H9 (cell line): ENCODE measurements at regions not wholly inside any gene's neighbourhood (a gene's known extent, or its start where the extent isn't known, plus 50 kb on each side); places are given as distances from the start of the nearest gene placed in this dataset.

Experiments
- DNase-seq: peaks from one replicate; pipeline ENCODE4 v3.0.0-alpha.2; 2017
- H2AFZ ChIP-seq: one replicate; pipeline ENCODE4 v1.6.1; 2013; ENCODE audit warnings: mild to moderate bottlenecking, low read length, control low read depth, moderate library complexity
- H2AK5ac ChIP-seq: 2 replicates; pipeline ENCODE4 v1.6.1; 2013; ENCODE audit warnings: low read length, control low read depth, mixed read lengths; ENCODE audit not compliant: insufficient read length
- H2BK120ac ChIP-seq: one replicate; pipeline ENCODE4 v1.6.1; 2013; ENCODE audit warnings: low read depth, mild to moderate bottlenecking, low read length, control low read depth, inconsistent platforms; ENCODE audit not compliant: poor library complexity, severe bottlenecking
- H2BK12ac ChIP-seq: 2 replicates; pipeline ENCODE4 v1.6.1; 2013; ENCODE audit warnings: low read length, control low read depth, mixed read lengths, low read depth; ENCODE audit not compliant: insufficient read length
- H2BK15ac ChIP-seq: 2 replicates; pipeline ENCODE4 v1.6.1; 2013; ENCODE audit warnings: low read depth, low read length, control low read depth
- H2BK20ac ChIP-seq: one replicate; pipeline ENCODE4 v1.6.1; 2013; ENCODE audit warnings: low read depth, mild to moderate bottlenecking, low read length, control low read depth, inconsistent platforms; ENCODE audit not compliant: poor library complexity, severe bottlenecking
- H2BK5ac ChIP-seq: 2 replicates; pipeline ENCODE4 v1.6.1; 2013; ENCODE audit warnings: low read length, control low read depth, mixed read lengths; ENCODE audit not compliant: insufficient read length
- H3K14ac ChIP-seq: 2 replicates; pipeline ENCODE4 v1.6.1; 2013; ENCODE audit warnings: low read length, control low read depth; ENCODE audit not compliant: insufficient read depth
- H3K18ac ChIP-seq: 2 replicates; pipeline ENCODE4 v1.6.1; 2013; ENCODE audit warnings: low read depth, mild to moderate bottlenecking, mixed read lengths, low read length, control low read depth; ENCODE audit not compliant: insufficient read length
- H3K23ac ChIP-seq: 2 replicates; pipeline ENCODE4 v1.6.1; 2013; ENCODE audit warnings: low read length, control low read depth, mixed read lengths, low read depth; ENCODE audit not compliant: insufficient read length
- H3K23me2 ChIP-seq: 2 replicates; pipeline ENCODE4 v1.6.1; 2013; ENCODE audit warnings: low read depth, mild to moderate bottlenecking, mixed read lengths, low read length, control low read depth; ENCODE audit not compliant: insufficient read length, poor library complexity, severe bottlenecking
- H3K27ac ChIP-seq: 2 replicates; pipeline ENCODE4 v1.5.1; 2013; ENCODE audit warnings: low read length, control low read depth, mixed read lengths, low read depth; ENCODE audit not compliant: insufficient read length
- H3K27me3 ChIP-seq: 2 replicates; pipeline ENCODE4 v1.6.1; 2013; ENCODE audit warnings: low read length, control low read depth, inconsistent platforms; ENCODE audit not compliant: insufficient read depth
- H3K4ac ChIP-seq: 2 replicates; pipeline ENCODE4 v1.6.1; 2013; ENCODE audit warnings: low read depth, mild to moderate bottlenecking, control low read depth, inconsistent platforms, low read length, moderate library complexity
- H3K4me1 ChIP-seq: 2 replicates; pipeline ENCODE4 v1.6.1; 2013; ENCODE audit warnings: low read length, control low read depth, inconsistent platforms; ENCODE audit not compliant: insufficient read depth
- H3K4me2 ChIP-seq: 2 replicates; pipeline ENCODE4 v1.6.1; 2013; ENCODE audit warnings: low read length, control low read depth, mixed read lengths; ENCODE audit not compliant: insufficient read length, insufficient read depth
- H3K56ac ChIP-seq: 2 replicates; pipeline ENCODE4 v1.6.1; 2013; ENCODE audit warnings: low read depth, mild to moderate bottlenecking, mixed read lengths, low read length, control low read depth; ENCODE audit not compliant: insufficient read length
- H3K79me1 ChIP-seq: 2 replicates; pipeline ENCODE4 v1.6.1; 2013; ENCODE audit warnings: low read depth, mild to moderate bottlenecking, moderate library complexity, low read length, control low read depth, inconsistent platforms; ENCODE audit not compliant: insufficient read depth, poor library complexity, severe bottlenecking
- H3K79me2 ChIP-seq: 2 replicates; pipeline ENCODE4 v1.6.1; 2013; ENCODE audit warnings: low read length, control low read depth, inconsistent platforms; ENCODE audit not compliant: insufficient read depth
- H3K9ac ChIP-seq: 2 replicates; pipeline ENCODE4 v1.6.1; 2013; ENCODE audit warnings: low read length, control low read depth, mixed read lengths; ENCODE audit not compliant: insufficient read length; ENCODE audit errors: extremely low read depth
- H3K9me3 ChIP-seq: one replicate; pipeline ENCODE4 v1.6.1; 2013; ENCODE audit warnings: low read depth, low read length, inconsistent platforms; ENCODE audit not compliant: control insufficient read depth
- H3T11ph ChIP-seq: one replicate; pipeline ENCODE4 v1.6.1; 2013; ENCODE audit warnings: mild to moderate bottlenecking, low read length, control low read depth, inconsistent platforms
- H4K20me1 ChIP-seq: one replicate; pipeline ENCODE4 v1.6.1; 2013; ENCODE audit not compliant: control insufficient read depth, insufficient read length, insufficient read depth
- H4K5ac ChIP-seq: 2 replicates; pipeline ENCODE4 v1.6.1; 2013; ENCODE audit warnings: low read depth, mild to moderate bottlenecking, mixed read lengths, low read length, control low read depth; ENCODE audit not compliant: insufficient read length
- H4K8ac ChIP-seq: replicated peaks from 2 replicates; pipeline ENCODE4 v1.6.1; 2013; ENCODE audit warnings: low read length, control low read depth, mixed read lengths, low read depth; ENCODE audit not compliant: insufficient read length
- H4K91ac ChIP-seq: 2 replicates; pipeline ENCODE4 v1.6.1; 2013; ENCODE audit warnings: low read depth, mild to moderate bottlenecking, moderate library complexity, mixed read lengths, low read length, control low read depth; ENCODE audit not compliant: insufficient read length
- H3K27ac Mint-ChIP-seq, 3 experiments: 2 replicates in 2 of 3; 3 replicates in 1 of 3; pipeline ENCODE4 v1.8.0; 2020 to 2021; ENCODE audit warnings: mixed read lengths in 3 of 3, mild to moderate bottlenecking in 1 of 3, moderate library complexity in 1 of 3
- H3K27me3 Mint-ChIP-seq: 2 replicates; pipeline ENCODE4 v1.8.0; 2021; ENCODE audit warnings: low read depth, mild to moderate bottlenecking, moderate library complexity, mixed read lengths
- H3K36me3 Mint-ChIP-seq, 3 experiments: 2 replicates in 2 of 3; 3 replicates in 1 of 3; pipeline ENCODE4 v1.8.0; 2020 to 2021; ENCODE audit warnings: low read depth in 3 of 3, mixed read lengths in 3 of 3; ENCODE audit not compliant: insufficient read depth in 1 of 3
- H3K4me1 Mint-ChIP-seq, 2 experiments: 2 replicates each; pipeline ENCODE4 v1.8.0; 2020; ENCODE audit warnings: mixed read lengths in 2 of 2
- H3K4me3 Mint-ChIP-seq, 2 experiments: 2 replicates in 1 of 2; 3 replicates in 1 of 2; pipeline ENCODE4 v1.8.0; 2020 to 2021; ENCODE audit warnings: mild to moderate bottlenecking in 2 of 2, mixed read lengths in 2 of 2, moderate library complexity in 1 of 2
- H3K9me3 Mint-ChIP-seq, 2 experiments: 2 replicates in 1 of 2; 3 replicates in 1 of 2; pipeline ENCODE4 v1.8.0; 2020; ENCODE audit warnings: mild to moderate bottlenecking in 2 of 2, mixed read lengths in 2 of 2, moderate library complexity in 1 of 2
- CTCF ChIP-seq: fragments of 200-600 bp; sonication (generic); conservative IDR thresholded peaks from 3 replicates; pipeline ENCODE4 v1.8.0; 2021; ENCODE audit warnings: antibody characterized with exemption, mild to moderate bottlenecking
- WGBS: extraction: QIAGEN DNeasy Blood & Tissue Kit; methylation state at CpG from one replicate; pipeline ENCODE4 v1.1.7; 2013; ENCODE audit warnings: missing lambda C conversion rate, low lambda C conversion rate, mixed read lengths; ENCODE audit not compliant: insufficient read length; ENCODE audit errors: extremely low coverage; 5-methylcytosine and 5-hydroxymethylcytosine counted together

GRCh38 chr4:11497212-11497806 lies 68.6 kb upstream of the HS3ST1 start:
- Histone ChIP-seq H3K18ac (no peak overlapping the region), H3K79me2 (no peaks in the 10 kb centered on the region), H2BK20ac (no peak overlapping the region), H4K5ac (no peak overlapping the region), H2BK120ac (no peak overlapping the region), H4K91ac (no peak overlapping the region), H3K27me3 (no peaks in the 10 kb centered on the region), H4K8ac (no peak overlapping the region), H2BK12ac (no peak overlapping the region), H4K20me1 (no peaks in the 10 kb centered on the region), H3K27ac (no peak overlapping the region), H2BK15ac (no peak overlapping the region), H2AFZ (no peak overlapping the region), H3K4me1 (no peaks in the 10 kb centered on the region), H2BK5ac (no peak overlapping the region), H3K9me3 (no peaks in the 10 kb centered on the region), H3T11ph (no peak overlapping the region), H3K9ac (no peak overlapping the region), H3K23ac (no peak overlapping the region), H3K79me1 (no peaks in the 10 kb centered on the region), H3K23me2 (no peaks in the 10 kb centered on the region), H3K4ac (no peak overlapping the region), H3K4me2 (no peak overlapping the region), H3K14ac (no peak overlapping the region), H3K56ac (no peak overlapping the region), H2AK5ac (no peak overlapping the region)
- Mint-ChIP-seq H3K4me3 (no peak overlapping the region), H3K36me3 (peaks cover 0 to 6% (median 0%) of the 10 kb centered on the region in 3 experiments; a peak in 3 of 7 replicates), H3K4me1 (peaks cover 0 to 4% of the 10 kb centered on the region in 2 experiments; a peak in 1 of 4 replicates), H3K27ac (no peak overlapping the region), H3K27me3 (no peaks in the 10 kb centered on the region), H3K9me3 (peaks cover 11 to 12% of the 10 kb centered on the region in 2 experiments; a peak in 4 of 5 replicates)
- peak; percentile 32 for DNase-seq
- no CpG with 5 or more reads among the region's 1 CpG for WGBS
- TF ChIP-seq CTCF, result peak; percentile 37; the same call in 2 of the 3 replicates
